HCT116 (cell line): ENCODE measurements at regions not wholly inside any gene's neighbourhood (a gene's known extent, or its start where the extent isn't known, plus 50 kb on each side); places are given as distances from the start of the nearest gene placed in this dataset.

Experiments
- ATAC-seq: fragments of 200-7000 bp; cut with Tn5 transposase; 2 replicates; pipeline ENCODE4 v1.9.1; 2020; ENCODE audit warnings: mild to moderate bottlenecking, moderate library complexity
- BruUV-seq: library from RNA; stranded (reverse); fragments of 400-500 nt; replicated peaks from 2 replicates; lab custom pipeline; 2021; lab: Mats Ljungman, UMichigan
- CTCF ChIA-PET: fragments of 300-600 bp; sonication (Branson Sonifier 250); formaldehyde crosslinking; loops from one replicate; lab custom pipeline; 2021; ENCODE audit warnings: antibody characterized with exemption; lab: Charles Lee
- POLR2A ChIA-PET: fragments of 300-600, 350-600 bp; sonication (Branson Sonifier 250); formaldehyde crosslinking; loops from one replicate; lab custom pipeline; 2021; ENCODE audit warnings: antibody characterized with exemption; lab: Charles Lee
- RAD21 ChIA-PET, 2 experiments: fragments of 300-600 bp; sonication (Branson Sonifier 250); formaldehyde crosslinking; loops; one replicate each; lab custom pipeline; 2023; ENCODE audit warnings: low total read pairs in 2 of 2; ENCODE audit not compliant: uncharacterized antibody in 2 of 2, unreplicated experiment in 2 of 2, low non-redundant PET in 1 of 2; lab: Charles Lee
- DNase-seq: peaks from one replicate; pipeline ENCODE4 v3.0.0-alpha.2; 2010; ENCODE audit warnings: low read depth, low spot score
- H2AFZ ChIP-seq: fragments of 200-600 bp; shearing (Covaris generic), sonication (generic); 2 replicates; pipeline ENCODE4 v1.6.1; 2017; ENCODE audit warnings: low read depth, mixed run types, mixed read lengths, antibody characterized with exemption, low read length; ENCODE audit not compliant: poor library complexity, severe bottlenecking
- H3K27ac ChIP-seq: 2 replicates; pipeline ENCODE4 v1.5.1; 2012; ENCODE audit warnings: low read depth, low read length
- H3K27me3 ChIP-seq: fragments of 200-600 bp; sonication (generic); 2 replicates; pipeline ENCODE4 v1.6.1; 2016; ENCODE audit warnings: mixed run types, low read length, mixed read lengths; ENCODE audit not compliant: insufficient read depth
- H3K36me3 ChIP-seq, 2 experiments: fragments of 200-500 bp in 1 of 2; fragments of 200-600 bp in 1 of 2; sonication (Bioruptor generic) in 1 of 2; sonication (generic) in 1 of 2; 2 replicates each; pipeline versions ENCODE4 v1.5.1 to v1.6.1; 2014 to 2016; ENCODE audit warnings: low read length in 2 of 2, inconsistent platforms in 1 of 2, mixed read lengths in 1 of 2, mixed run types in 1 of 2; ENCODE audit not compliant: insufficient read depth in 2 of 2, control insufficient read depth in 1 of 2
- H3K4me1 ChIP-seq, 2 experiments: fragments of 200-600 bp in 1 of 2; sonication (generic) in 1 of 2; 2 replicates each; pipeline versions ENCODE4 v1.5.1 to v1.6.1; 2012 to 2017; ENCODE audit warnings: low read length in 2 of 2, inconsistent platforms in 1 of 2, mild to moderate bottlenecking in 1 of 2, mixed read lengths in 1 of 2, mixed run types in 1 of 2, moderate library complexity in 1 of 2; ENCODE audit not compliant: insufficient read depth in 2 of 2, control insufficient read depth in 1 of 2
- H3K4me2 ChIP-seq: fragments of 200-600 bp; sonication (generic); 2 replicates; pipeline ENCODE4 v1.6.1; 2017; ENCODE audit warnings: mixed run types, low read length, mixed read lengths
- H3K4me3 ChIP-seq, 2 experiments: fragments of 200-600 bp in 1 of 2; sonication (generic) in 1 of 2; replicated peaks in 1 of 2; 2 replicates each; pipeline ENCODE4 v1.5.1; 2011 to 2016; ENCODE audit warnings: low read length in 2 of 2, control low read depth in 1 of 2, low read depth in 1 of 2, mild to moderate bottlenecking in 1 of 2, mixed read lengths in 1 of 2, mixed run types in 1 of 2
- H3K79me2 ChIP-seq: fragments of 200-600 bp; sonication (generic); 2 replicates; pipeline ENCODE4 v1.6.1; 2017; ENCODE audit warnings: mild to moderate bottlenecking, mixed run types, low read length, moderate library complexity, mixed read lengths; ENCODE audit not compliant: insufficient read depth
- H3K9ac ChIP-seq: fragments of 200-600 bp; sonication (generic); 2 replicates; pipeline ENCODE4 v1.6.1; 2016; ENCODE audit warnings: low read length, mixed read lengths
- H3K9me2 ChIP-seq: fragments of 200-600 bp; sonication (generic), shearing (Covaris generic); 2 replicates; pipeline ENCODE4 v1.6.1; 2017; ENCODE audit warnings: mixed run types, mild to moderate bottlenecking, moderate library complexity; ENCODE audit not compliant: insufficient read depth
- H3K9me3 ChIP-seq, 2 experiments: fragments of 200-500 bp in 1 of 2; fragments of 200-600 bp in 1 of 2; sonication (Bioruptor generic) in 1 of 2; sonication (generic) in 1 of 2; 2 replicates each; pipeline ENCODE4 v1.6.1; 2014 to 2017; ENCODE audit warnings: low read length in 2 of 2, mixed read lengths in 2 of 2, inconsistent platforms in 1 of 2, low read depth in 1 of 2, mild to moderate bottlenecking in 1 of 2, mixed run types in 1 of 2, moderate library complexity in 1 of 2; ENCODE audit not compliant: control insufficient read depth in 1 of 2, insufficient read depth in 1 of 2
- H4K20me1 ChIP-seq: fragments of 200-600 bp; sonication (generic), shearing (Covaris generic); 2 replicates; pipeline ENCODE4 v1.6.1; 2017; ENCODE audit warnings: mixed run types, mild to moderate bottlenecking, moderate library complexity; ENCODE audit not compliant: insufficient read depth
- ATF3 ChIP-seq: IDR thresholded peaks from 2 replicates; pipeline ENCODE4 v1.6.1; 2012
- RAD21 ChIP-seq: IDR thresholded peaks from 2 replicates; pipeline ENCODE4 v1.6.1; 2012; ENCODE audit warnings: low read depth, mild to moderate bottlenecking
- intact Hi-C: fragments of 100-400 bp; cut with micrococcal nuclease; formaldehyde crosslinking; loops from 2 replicates; pipeline ENCODE4 v1.10.0; 2022
- TF ChIP-seq, protein P1 (sequence below), 3 experiments: fragments of 200-600 bp in 1 of 3; sonication (generic) in 1 of 3; IDR thresholded peaks in 2 of 3; conservative IDR thresholded peaks in 1 of 3; 2 replicates each; pipeline ENCODE4 v1.5.1; 2012 to 2017; ENCODE audit warnings: low read depth in 2 of 3, low read length in 2 of 3, antibody characterized with exemption in 1 of 3, borderline replicate concordance in 1 of 3, control low read depth in 1 of 3, mild to moderate bottlenecking in 1 of 3, mixed read lengths in 1 of 3, mixed run types in 1 of 3, moderate library complexity in 1 of 3; ENCODE audit not compliant: insufficient read depth in 1 of 3

- DNase-seq, result peak; percentile 19
These were observed 52.3 kb upstream of the ZNF33B start for GRCh38 chr10:42690449-42691360.

More at GRCh38 chr10:42690449-42691360, 52.3 kb upstream of the ZNF33B start:
- Histone ChIP-seq H3K9me3 (no peaks in the 10 kb centered on the region), H3K9ac (no peak overlapping the region), H2AFZ (no peak overlapping the region), H3K4me2 (no peak overlapping the region), H3K36me3 (no peaks in the 10 kb centered on the region), H3K27me3 (no peaks in the 10 kb centered on the region), H3K27ac (no peak overlapping the region; the same call in 1 of the 2 replicates), H4K20me1 (no peaks in the 10 kb centered on the region), H3K79me2 (no peaks in the 10 kb centered on the region), H3K4me1 (no peaks in the 10 kb centered on the region), H3K4me3 (no peak overlapping the region), H3K9me2 (no peaks in the 10 kb centered on the region)
- intact Hi-C loops, result loop anchor here (10.0 kb wide), 1 partner anchor 54 kb away; no protein-coding TSS in a partner anchor
- BruUV-seq, result no TSS peak
- peak; percentile 91 for ATAC-seq
- peak; percentile 33; the same call in 1 of the 2 replicates for TF ChIP-seq RAD21
- TF ChIP-seq, protein P1, sequence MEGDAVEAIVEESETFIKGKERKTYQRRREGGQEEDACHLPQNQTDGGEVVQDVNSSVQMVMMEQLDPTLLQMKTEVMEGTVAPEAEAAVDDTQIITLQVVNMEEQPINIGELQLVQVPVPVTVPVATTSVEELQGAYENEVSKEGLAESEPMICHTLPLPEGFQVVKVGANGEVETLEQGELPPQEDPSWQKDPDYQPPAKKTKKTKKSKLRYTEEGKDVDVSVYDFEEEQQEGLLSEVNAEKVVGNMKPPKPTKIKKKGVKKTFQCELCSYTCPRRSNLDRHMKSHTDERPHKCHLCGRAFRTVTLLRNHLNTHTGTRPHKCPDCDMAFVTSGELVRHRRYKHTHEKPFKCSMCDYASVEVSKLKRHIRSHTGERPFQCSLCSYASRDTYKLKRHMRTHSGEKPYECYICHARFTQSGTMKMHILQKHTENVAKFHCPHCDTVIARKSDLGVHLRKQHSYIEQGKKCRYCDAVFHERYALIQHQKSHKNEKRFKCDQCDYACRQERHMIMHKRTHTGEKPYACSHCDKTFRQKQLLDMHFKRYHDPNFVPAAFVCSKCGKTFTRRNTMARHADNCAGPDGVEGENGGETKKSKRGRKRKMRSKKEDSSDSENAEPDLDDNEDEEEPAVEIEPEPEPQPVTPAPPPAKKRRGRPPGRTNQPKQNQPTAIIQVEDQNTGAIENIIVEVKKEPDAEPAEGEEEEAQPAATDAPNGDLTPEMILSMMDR (IDR thresholded peaks at IDR 0.05 in 2 of 3, conservative IDR thresholded peaks at IDR 0.05 in 1 of 3; ENCODE audit: borderline replicate concordance in 1 of 3, insufficient read depth in 1 of 3, low read depth in 2 of 3, low read length in 2 of 3), result peak in 2 of 3 experiments; percentile 35 to 50; a peak in 3 of 6 replicates
- no peak for TF ChIP-seq ATF3
- POLR2A ChIA-PET, result no interaction called here
- CTCF ChIA-PET, result no interaction called here
- RAD21 ChIA-PET, result no interaction called here
